Renal cortex interstitium (tissue), 11 donors: ENCODE measurements at regions not wholly inside any gene's neighbourhood (a gene's known extent, or its start where the extent isn't known, plus 50 kb on each side); places are given as distances from the start of the nearest gene placed in this dataset.

Source experiments
- DNase-seq, 11 donors: peaks; one replicate each; pipeline ENCODE4 v3.0.0-alpha.2; 2013; ENCODE audit warnings: low read depth in 9 of 11, low spot score in 4 of 11; ENCODE audit errors: extremely low read depth in 1 of 11

GRCh38 chr18:47606526-47606925, 323.9 kb downstream of the SMAD2 start:
- no peak for DNase-seq

- no peak for DNase-seq
These were observed 325.4 kb downstream of the SMAD2 start for GRCh38 chr18:47605093-47605492.

GRCh38 chr18:47604021-47604420, 326.4 kb downstream of the SMAD2 start:
- DNase-seq, result no peak

- no peak for DNase-seq
These were observed 327.3 kb downstream of the SMAD2 start for GRCh38 chr18:47603158-47603557.

- DNase-seq, result no peak
These were observed 328.1 kb downstream of the SMAD2 start for GRCh38 chr18:47602273-47602897.

- no peak for DNase-seq
These were observed 328.7 kb downstream of the SMAD2 start for GRCh38 chr18:47601581-47602272.

- DNase-seq, result no peak
These were observed 334.5 kb downstream of the SMAD2 start for GRCh38 chr18:47595831-47596501.

- DNase-seq, result no peak
These were observed 335.8 kb downstream of the SMAD2 start for GRCh38 chr18:47594621-47595086.

- DNase-seq, result no peak
These were observed 336.6 kb downstream of the SMAD2 start for GRCh38 chr18:47593744-47594472.

GRCh38 chr18:47591429-47591828, 339.0 kb downstream of the SMAD2 start:
- no peak for DNase-seq

GRCh38 chr18:47587587-47587986, 336.1 kb upstream of the SKOR2 start:
- no peak for DNase-seq

GRCh38 chr18:47586418-47587070, 335.1 kb upstream of the SKOR2 start:
- DNase-seq, result no peak

- DNase-seq, result no peak
These were observed 334.5 kb upstream of the SKOR2 start for GRCh38 chr18:47585914-47586313.

GRCh38 chr18:47585136-47585535, 333.7 kb upstream of the SKOR2 start:
- DNase-seq, result no peak

GRCh38 chr18:47582093-47582492, 330.6 kb upstream of the SKOR2 start:
- DNase-seq, result peak in 10 of 11 donors; percentile 8 to 44 (median 26)

GRCh38 chr18:47577520-47577919, 326.1 kb upstream of the SKOR2 start:
- no peak for DNase-seq

GRCh38 chr18:47574966-47575365, 323.5 kb upstream of the SKOR2 start:
- no peak for DNase-seq

- DNase-seq, result no peak
These were observed 320.5 kb upstream of the SKOR2 start for GRCh38 chr18:47571957-47572356.

GRCh38 chr18:47566809-47567208, 315.3 kb upstream of the SKOR2 start:
- no peak for DNase-seq
